ENCODE measurements at regions not wholly inside any gene's neighbourhood (a gene's known extent, or its start where the extent isn't known, plus 50 kb on each side); places are given as distances from the start of the nearest gene placed in this dataset.

DNA sequence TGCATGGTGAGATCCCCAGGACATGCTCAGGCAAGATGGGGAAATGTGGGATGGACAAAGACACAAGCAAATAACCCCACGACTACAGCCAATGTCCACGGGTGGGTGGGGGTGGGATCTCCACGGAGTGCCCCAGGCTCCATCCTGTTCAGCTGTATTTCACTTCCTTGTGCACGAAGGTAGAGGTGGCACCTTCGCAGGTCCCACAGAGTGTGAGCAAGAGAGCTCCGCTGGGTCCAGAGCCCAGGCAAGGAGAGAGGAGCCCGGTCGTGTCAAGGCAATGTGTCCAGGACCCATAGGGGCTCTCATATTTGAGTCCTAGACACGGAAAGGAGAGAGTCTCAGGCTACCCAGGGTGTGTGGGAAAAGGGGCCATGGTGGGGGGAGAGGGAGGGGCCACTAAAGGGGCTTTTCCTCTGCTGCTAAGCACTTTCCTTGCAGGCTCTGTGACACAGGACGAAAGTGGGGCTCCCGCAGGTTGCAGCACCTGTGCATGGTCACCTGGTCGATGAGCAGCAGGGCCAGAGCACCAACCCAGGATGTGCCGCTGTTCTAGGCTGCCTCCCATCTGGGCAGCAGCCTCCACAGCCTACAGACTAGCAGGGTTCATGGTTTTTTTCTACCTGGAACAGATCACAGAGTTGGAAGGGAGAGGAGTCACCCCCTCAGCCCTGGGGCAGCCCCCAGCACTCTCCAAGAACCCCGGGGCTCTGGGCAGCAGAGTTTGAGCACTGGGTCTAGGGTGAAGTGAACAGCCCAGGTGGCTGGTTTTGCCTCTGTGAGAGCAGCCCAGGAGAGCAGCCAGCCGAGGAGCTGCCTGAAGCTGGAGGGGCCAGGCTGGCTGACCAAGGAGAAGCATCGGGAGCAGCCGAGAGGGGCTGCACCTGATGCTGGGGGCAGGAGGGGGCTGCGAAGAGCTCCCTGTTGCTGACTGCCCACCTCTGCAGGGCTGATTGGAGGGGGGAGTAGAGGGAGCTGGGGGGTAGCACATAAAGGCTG is 100.7 kb upstream of the MVB12B start:
- DNase-seq = no peak

DNA sequence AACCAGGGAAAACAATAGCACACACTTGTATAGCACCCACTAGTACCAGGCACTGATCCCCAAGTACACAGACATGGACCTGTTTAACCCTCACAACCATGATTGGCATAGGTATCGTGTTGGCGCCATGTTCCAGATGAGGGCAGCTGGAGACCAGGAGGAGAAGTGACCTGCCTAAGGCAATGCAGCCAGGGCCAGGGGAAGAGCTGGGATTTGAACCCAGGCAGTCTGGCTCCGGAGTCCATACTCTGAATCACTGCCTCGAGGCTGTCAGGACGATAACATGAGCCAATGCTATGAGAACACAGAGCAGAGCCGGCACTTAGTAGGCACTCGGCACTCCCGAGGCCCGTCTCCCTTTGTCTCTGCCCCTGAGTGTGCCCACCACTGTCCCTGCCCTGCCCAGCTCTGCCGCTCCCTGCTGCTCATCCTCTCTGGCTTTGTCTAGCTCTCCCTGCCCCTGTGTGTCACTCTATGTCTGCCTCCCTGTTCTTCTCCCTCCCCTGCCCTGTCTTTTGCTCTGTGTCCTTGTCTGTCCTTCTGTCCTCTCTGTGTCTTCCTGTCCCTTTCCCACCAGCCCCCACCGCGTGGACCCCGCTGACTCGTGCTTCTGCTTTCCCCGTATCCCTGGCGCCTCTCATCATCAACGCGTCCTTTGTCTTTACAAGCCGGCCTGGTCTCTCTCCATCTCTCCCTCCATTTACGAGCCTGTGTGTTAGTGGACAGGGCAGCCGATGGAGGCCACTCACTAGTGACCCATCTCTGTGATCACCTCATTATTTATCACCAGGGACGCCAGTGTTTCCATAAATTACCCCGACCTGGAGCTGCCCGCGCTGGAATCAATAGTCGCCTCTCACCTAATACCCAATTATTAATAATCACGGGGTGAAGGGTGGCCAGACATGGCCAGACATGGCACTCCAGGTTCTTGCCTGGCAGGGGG is 99.4 kb upstream of the MVB12B start:
- no peak for DNase-seq

DNA sequence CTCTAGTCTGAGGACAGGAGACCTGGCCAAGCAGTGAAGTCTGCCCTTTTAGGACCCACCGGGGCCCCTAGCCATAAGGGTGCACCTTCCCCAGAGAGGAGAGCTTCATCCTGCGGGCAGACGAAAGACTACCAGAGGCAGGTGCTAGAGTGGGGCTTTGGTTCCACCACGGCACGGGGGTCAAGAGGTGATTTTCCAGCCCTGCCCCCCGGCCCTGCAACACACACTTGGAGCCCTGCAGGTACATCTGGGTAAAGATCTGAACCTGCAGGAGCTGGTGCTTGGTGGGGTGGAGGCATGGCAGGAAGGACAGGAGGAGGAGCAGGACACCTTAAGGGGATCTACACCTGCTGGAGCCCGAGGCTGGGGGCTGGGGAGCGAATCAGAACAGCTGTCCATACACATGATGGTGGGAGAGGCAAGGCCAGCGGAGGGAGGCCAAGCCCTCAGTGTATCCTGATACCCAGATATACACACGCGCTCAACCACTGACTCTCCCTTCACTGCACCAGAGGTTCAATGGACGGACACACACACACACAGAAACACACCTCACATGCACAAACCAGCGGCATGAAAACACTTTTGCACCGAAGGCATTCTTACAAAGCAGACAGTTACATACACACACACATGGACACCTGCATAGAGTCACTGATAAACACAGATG is 98.4 kb upstream of the MVB12B start:
- no peak for DNase-seq

DNA sequence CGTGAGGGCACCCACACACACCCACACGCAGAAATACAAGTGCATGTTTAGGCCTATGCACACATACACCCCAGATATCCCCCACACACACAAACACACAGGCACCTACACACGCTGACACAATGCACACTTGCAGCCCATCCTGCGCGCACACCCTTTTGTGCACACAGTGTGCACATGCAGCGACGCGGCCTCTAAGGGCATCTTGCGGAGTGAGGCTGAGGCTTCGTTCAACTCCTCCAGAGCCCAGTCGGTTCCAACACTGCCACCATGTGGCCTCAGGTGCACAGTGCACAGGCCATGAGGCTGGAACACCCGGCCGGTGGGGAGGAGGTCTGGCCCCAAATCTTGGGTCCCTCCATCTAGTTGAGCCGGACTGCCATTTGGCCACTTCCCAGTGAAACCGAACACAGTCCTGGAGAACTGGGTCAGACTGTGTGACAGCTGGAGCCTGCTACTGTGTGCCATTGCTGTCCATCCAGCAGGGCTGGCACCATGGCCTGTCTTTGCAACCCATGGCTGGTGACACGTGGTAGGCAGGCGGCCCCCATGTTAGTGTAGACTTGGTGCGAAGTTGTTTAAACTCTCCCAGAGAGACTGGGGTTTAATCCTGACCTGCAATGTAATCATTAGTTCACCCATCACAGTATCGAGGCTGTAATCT is 97.7 kb upstream of the MVB12B start:
- peak; percentile 86 for DNase-seq

DNA sequence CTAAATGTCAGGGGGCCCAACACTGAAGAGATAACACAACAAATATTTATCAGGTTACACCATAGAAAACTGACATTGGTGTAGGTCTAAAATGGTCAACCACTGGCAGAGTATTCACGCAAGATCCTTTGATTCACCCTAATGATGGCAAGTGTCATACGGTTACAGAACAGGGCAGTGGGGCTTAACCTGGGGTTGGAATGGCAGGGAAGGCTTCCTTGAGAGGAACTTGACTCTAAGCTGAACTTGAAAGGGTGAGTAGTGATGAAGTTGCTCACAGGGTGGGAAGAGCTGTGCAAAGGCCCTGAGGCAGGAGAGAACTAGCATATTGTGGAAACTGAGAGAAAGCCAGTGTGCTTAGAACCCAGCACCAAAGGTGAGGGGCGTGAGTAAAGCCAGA is 97.1 kb upstream of the MVB12B start:
- no peak for DNase-seq

DNA sequence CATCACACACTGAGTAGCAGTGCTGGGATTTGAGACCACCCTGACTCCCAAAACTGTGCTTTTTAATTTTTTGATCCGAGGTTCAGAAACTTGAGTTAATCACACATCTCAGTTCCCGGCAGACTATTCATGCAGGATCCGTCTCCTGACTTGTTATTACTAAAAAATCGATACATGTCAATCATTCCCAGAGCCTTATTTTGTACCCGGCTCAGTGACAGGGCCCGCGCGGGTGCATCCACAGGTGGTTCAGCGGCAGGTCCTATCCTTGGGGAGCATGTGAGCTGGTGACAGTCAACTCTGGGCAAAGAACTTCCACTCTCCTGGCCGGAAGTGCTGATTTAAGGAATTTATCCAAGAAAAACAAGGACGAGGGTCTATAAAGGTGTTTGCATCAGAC is 95.9 kb upstream of the MVB12B start:
- DNase-seq = no peak

DNA sequence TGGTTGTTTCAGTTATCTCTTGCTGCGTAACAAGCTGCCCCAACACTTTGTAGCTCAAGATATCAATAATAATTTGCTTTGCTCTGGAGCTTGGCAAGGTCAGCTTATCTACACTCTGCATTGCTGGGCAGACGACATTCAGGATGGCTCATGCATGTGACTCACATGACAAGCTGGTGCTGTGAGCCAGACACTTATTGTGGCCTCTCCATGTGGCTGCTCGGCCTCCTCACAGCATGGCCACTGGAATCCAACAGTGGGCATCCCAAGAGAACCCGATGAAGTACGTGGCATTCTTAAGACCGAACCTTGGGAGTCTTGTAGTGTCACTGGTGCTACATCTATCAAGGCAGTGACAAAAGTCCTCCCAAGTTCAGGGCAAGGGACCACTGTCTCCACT is 94.2 kb upstream of the MVB12B start:
- no peak for DNase-seq

DNA sequence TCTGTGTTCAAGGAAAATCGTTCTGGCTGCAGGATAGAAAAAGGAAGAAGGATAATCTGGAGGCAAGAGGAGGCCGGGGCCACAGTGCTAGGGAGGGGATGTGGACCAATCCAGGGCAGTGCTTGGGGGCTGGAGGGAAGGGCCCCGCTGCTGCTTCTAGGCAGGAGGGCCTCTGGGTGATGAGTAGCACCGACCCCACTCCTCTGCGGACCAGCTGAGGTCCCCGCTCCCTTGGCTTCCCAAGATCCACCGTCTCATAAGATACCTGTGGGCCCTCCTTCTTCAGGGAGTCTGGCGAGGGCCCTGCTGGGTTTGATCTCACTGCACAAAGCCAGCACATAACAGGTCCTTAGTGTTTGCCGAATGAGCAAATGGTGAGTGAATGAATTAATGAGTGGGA is 93.5 kb upstream of the MVB12B start:
- DNase-seq = no peak

DNA sequence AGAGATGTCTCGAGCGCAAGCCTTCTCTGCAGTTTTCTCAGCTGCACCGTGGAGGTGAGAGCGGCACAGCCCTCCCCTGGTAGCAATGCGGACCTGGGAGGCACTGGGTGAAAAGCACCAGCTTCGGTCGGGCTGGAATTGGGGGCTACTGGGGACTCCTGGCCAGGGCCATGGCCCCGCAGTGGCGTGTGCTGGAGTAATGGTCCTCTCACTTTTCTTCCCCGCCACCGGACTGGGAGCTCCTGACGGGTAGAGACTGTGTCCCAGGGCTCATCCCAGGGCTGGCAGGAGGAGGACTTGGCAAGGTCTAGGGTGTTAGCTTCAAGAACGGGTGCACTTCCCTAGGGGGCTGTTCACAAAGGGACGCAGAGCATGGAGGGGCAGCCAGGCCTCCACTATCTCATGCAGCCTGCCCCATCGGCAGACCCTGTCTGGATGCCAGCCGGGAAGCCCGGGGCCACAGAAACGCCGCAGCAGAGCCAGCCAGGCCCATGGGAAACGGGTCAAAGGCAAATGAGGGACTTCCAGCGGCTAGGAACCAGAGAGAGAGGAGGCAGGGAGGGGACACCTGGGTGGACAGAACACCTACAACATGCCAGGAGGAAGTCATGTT is 92.6 kb upstream of the MVB12B start:
- no peak for DNase-seq

DNA sequence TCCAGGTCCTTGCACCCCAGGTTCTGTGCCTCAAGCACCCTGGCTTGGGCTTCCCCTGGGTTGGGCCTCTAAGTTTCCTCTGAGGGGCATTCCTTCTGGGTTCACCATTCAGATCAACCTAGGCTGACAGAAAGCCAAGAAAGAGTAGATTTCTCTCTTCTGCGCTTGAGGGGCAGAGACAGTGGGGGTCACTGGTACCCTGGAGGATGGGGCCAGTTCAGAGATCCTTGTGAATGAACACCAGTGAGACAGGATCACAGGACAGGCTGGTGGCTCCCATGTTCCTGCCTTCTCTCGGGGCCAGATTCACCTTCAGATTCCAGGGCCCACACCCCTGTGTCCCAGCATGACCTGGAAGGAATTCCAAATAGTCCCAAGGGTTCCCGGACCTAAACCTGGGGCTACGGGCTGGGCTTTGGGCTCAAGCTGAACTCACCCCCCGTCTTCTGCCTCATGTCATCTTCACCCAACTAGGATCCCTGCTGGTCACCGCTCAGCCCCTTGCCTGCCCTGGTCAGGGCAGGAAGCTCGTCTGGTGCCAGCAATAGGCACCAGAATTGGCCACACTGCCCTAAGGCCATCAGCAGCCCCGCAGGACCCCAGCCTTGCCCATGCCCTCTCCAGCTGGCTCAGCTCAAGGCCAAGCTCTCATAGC is 91.8 kb upstream of the MVB12B start:
- DNase-seq = no peak

DNA sequence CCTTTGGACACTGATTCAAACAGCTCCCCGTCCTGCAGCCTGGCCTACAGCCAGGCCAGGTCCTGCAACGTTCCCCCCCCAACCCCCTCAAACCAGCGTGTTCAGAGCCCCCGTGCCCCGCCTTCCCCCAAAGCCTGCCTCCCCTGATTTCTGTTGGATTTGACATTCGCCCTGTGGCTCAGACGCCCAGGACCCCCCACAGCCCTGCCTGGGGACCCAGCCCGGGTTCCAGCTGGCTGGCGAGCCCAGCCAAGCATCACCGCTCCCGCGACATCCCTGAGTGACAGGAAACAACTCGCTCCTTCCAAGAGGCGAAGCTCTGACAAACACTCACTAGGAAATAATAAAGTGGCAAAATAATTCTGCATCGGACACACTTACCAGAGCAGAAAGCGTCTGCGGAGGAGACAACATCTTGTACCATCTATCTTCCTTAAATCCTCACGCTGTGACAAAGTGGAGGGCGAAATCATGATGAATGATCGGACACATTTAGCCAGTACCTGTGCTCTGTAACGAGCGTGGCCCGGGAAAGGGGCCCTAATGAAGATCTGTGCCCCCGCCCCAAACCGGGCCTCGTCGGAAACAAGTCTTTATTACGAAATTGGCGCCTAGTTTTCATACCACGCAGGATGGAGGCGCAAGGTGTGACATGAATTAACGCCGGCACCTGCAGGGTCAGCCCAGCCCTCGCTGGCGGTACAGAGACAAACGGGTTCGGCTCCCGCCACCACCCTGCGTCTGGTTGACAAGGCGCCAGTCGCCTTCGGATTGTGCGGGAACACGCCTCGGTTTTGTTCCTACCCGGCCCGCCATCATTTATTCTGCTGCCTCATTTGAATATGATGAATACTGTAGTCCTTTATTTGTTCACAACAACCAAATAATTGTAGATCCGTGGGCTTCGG is 91.0 kb upstream of the MVB12B start:
- no peak for DNase-seq

DNA sequence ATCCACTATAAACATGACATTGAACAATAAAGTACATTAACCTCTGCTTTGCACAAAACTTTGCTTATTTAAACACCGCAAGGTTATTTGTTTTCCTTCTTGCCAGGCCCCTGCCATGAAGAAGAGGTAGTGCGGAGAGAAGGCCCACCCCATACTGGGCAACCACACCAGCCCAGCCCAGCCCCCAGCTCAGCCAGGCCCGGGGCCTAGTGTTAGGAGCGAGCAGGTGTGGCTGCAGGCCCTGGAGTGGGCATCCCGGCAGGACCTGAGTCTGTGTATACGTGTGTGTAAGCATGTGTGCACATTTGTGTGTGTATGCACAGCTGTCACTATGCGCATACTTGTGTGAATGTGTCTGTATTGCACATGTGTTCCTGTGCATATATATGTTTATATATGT is 90.4 kb upstream of the MVB12B start:
- DNase-seq = no peak

DNA sequence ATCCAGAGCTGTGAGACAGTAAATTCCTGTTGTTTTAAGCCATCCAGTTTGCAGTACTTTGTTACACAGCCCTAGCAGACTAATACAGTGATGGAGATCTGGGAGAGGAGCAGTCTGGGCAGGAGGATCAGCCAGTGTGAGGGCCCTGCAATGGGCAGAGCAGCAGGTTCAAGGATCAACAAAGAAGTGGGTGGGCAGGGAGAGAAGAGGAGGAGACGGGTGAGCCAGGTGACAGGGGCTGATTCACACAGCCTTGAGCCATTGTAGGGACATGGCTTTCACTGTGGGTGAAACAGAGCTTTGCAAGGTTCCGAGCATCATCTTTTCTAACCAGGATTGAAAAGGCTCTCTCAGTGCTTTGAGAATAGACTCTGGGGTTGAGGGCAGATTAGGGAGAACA is 88.2 kb upstream of the MVB12B start:
- DNase-seq = no peak

DNA sequence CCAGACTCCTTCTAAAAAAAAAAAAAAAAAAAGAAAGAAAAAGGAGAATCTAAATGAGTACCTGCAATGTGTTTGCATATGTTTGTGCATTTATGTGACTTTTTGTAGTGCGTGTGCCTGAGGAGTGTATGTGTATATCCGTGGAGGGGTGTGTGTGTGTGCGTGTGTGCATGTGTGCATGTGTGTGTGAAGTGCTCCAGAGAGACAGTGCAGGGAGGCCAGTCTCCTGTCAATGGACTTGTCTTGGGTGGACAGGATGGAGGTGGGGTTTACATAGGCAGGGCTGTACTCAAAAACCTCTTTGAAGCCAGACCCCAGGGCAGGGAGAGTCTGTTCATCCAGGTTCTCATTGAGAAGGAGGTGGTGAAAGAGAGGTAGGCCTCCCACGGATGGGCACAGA is 87.1 kb upstream of the MVB12B start:
- no peak for DNase-seq

DNA sequence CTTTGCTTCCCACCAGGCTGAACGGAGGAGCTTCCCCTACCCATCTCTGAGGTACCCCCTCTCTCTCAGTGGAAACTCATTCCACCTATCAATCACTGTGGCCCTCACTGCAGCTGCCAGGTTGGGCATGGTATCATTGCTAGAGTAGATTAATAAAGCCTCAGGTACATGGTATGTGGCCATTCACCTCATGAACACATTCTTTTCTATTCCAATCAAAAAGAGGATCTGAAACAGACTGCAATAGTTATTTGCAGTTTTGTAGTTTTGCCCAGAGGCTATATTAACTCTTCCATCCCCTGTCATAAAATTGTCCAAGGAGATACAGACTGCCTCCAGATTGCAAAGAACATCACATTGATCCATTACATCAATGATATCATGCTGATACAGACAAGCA is 85.8 kb upstream of the MVB12B start:
- DNase-seq = no peak

DNA sequence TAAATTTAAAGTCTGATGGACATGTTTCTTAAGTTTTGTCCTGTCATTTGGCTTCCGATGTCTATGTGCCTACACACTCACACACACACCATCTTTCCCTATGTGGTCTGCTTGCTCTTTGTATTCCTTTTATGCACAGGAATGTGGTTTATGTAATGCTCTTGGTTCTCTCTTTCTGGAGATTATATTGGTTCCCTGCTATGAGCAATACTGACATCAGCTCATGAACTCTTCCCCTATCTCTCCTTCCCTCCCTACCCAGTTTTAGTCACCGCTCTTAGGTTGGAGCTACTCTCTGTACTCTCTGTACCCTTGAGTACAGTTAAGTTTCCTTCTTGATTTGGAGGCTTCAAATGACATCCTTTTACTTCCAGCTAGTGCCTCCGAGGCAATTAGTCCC is 77.9 kb upstream of the MVB12B start:
- DNase-seq = no peak

DNA sequence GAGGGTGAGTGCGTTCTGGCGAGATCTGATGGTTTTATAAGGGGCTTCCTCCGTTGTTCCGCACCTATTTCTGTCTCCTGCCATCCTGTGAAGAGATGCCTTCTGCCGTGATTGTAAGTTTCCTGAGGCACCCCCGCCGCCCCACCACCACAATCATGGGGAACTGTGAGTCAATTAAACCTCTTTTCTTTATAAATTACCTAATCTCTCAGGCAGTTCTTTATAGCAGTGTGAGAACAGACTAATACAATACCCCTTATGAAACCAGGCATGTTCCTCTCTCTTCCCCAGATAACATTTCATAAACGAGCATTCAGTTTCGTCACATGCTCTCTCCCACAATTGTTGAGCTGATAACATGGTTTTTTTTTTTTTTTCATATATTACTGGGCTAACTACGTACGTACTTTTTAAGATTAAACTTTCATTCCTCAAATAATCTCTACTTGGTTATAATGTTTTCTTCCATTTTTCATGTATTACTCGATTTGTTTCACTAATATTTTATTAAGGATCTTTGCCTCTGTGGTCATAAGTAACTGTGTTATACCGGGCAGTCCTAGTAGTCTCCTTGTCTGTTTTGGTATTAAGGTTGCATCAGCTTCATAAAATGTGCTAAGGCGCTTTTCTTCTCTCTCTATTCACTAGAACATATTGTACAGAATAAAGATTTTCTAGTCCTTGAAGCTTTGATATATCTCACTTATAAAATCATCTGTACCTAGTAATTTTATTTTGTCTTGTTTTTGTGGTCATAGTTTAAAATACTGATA is 64.9 kb upstream of the MVB12B start:
- no peak for DNase-seq

DNA sequence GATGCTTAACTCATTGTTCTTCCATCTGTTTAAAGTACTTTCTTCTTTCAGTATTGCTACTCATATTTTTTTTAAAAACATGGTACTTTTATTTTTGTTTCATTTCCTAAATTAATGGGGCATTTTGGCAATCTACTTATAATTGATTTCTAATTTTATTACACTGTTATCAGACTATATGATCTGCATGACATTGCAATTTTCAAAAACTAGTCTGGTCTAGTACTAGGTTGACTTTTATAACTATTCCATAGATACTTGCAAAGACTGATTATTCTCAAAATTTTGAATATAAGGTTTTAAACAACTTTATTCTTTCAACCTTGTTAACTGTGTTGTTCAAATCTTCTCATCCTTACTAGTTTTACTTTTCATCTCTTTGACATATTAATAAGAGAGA is 63.9 kb upstream of the MVB12B start:
- DNase-seq = no peak

DNA sequence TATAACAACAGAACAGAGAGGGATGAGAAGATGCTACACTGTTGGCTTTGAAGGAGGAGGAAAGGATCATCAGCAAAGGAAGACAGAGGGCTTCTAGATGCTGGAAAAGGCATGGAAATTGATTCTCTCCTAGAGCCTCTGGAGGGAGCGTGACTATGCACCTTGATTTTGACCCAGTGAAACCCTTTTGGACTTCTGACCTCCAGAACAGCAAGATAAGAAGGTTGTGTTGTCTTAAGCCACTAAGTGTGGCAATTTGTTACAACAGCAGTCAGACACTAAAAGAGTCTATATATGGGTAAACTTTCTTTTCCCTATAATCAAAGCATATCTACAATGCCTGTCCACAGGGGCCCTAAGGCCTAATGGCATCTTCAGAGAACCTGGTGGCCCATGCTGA is 56.1 kb upstream of the MVB12B start:
- DNase-seq = no peak

Data from DMS53 (cell line).